ENCODE measurements at regions not wholly inside any gene's neighbourhood (a gene's known extent, or its start where the extent isn't known, plus 50 kb on each side); places are given as distances from the start of the nearest gene placed in this dataset.

GRCh38 chr1:94608142-94608851, 66.7 kb upstream of the F3 start:
- no peak overlapping the region for H3K9ac ChIP-seq (ENCODE audit: low read depth, low read length)
- H3K36me3 ChIP-seq (ENCODE audit: control insufficient read depth, insufficient read depth, low read length): no peaks in the 10 kb centered on the region
- no peaks in the 10 kb centered on the region for H3K27me3 ChIP-seq (ENCODE audit: control insufficient read depth, insufficient read depth, low read length)
- H3K4me3 ChIP-seq (ENCODE audit: low read depth, low read length): no peak overlapping the region
- H3K27ac ChIP-seq (ENCODE audit: low read depth, low read length): no peak overlapping the region
- H3K4me1 ChIP-seq (ENCODE audit: control insufficient read depth, insufficient read depth, low read length): peaks cover 4% of the 10 kb centered on the region; the same call in 1 of the 2 replicates
- no peaks in the 10 kb centered on the region for H3K9me3 ChIP-seq (ENCODE audit: control insufficient read depth, insufficient read depth, low read length)

- peaks cover 4% of the 10 kb centered on the region; the same call in 1 of the 2 replicates for H3K4me1 ChIP-seq (ENCODE audit: control insufficient read depth, insufficient read depth, low read length)
Observed at GRCh38 chr1:94607398-94607797, 65.8 kb upstream of the F3 start.

GRCh38 chr1:94606471-94606870, 64.9 kb upstream of the F3 start:
- no peak overlapping the region for H3K27ac ChIP-seq (ENCODE audit: low read depth, low read length)
- H3K36me3 ChIP-seq (ENCODE audit: control insufficient read depth, insufficient read depth, low read length): no peaks in the 10 kb centered on the region
- no peaks in the 10 kb centered on the region for H3K27me3 ChIP-seq (ENCODE audit: control insufficient read depth, insufficient read depth, low read length)
- H3K4me3 ChIP-seq (ENCODE audit: low read depth, low read length): no peak overlapping the region
- H3K9ac ChIP-seq (ENCODE audit: low read depth, low read length): no peak overlapping the region
- no peaks in the 10 kb centered on the region for H3K9me3 ChIP-seq (ENCODE audit: control insufficient read depth, insufficient read depth, low read length)
- H3K4me1 ChIP-seq (ENCODE audit: control insufficient read depth, insufficient read depth, low read length): peaks cover 4% of the 10 kb centered on the region; the same call in 1 of the 2 replicates

More at GRCh38 chr1:94607398-94607797, 65.8 kb upstream of the F3 start:
- no peak overlapping the region for H3K9ac ChIP-seq (ENCODE audit: low read depth, low read length)
- H3K27ac ChIP-seq (ENCODE audit: low read depth, low read length): no peak overlapping the region
- no peaks in the 10 kb centered on the region for H3K36me3 ChIP-seq (ENCODE audit: control insufficient read depth, insufficient read depth, low read length)
- no peak overlapping the region for H3K4me3 ChIP-seq (ENCODE audit: low read depth, low read length)
- H3K27me3 ChIP-seq (ENCODE audit: control insufficient read depth, insufficient read depth, low read length): no peaks in the 10 kb centered on the region
- H3K9me3 ChIP-seq (ENCODE audit: control insufficient read depth, insufficient read depth, low read length): no peaks in the 10 kb centered on the region

GRCh38 chr1:94603663-94604062, 62.1 kb upstream of the F3 start:
- H3K4me3 ChIP-seq (ENCODE audit: low read depth, low read length): no peak overlapping the region
- no peaks in the 10 kb centered on the region for H3K36me3 ChIP-seq (ENCODE audit: control insufficient read depth, insufficient read depth, low read length)
- H3K9me3 ChIP-seq (ENCODE audit: control insufficient read depth, insufficient read depth, low read length): no peaks in the 10 kb centered on the region
- 0 out of 2 replicates have a peak, but pooled peaks cover 2% of the 10 kb centered on the region for H3K4me1 ChIP-seq (ENCODE audit: control insufficient read depth, insufficient read depth, low read length)
- H3K27me3 ChIP-seq (ENCODE audit: control insufficient read depth, insufficient read depth, low read length): no peaks in the 10 kb centered on the region
- H3K9ac ChIP-seq (ENCODE audit: low read depth, low read length): no peak overlapping the region
- H3K27ac ChIP-seq (ENCODE audit: low read depth, low read length): no peak overlapping the region

- Histone ChIP-seq H3K27me3 (ENCODE audit: control insufficient read depth, insufficient read depth, low read length) (no peaks in the 10 kb centered on the region), H3K4me3 (ENCODE audit: low read depth, low read length) (no peak overlapping the region), H3K9me3 (ENCODE audit: control insufficient read depth, insufficient read depth, low read length) (no peaks in the 10 kb centered on the region), H3K4me1 (ENCODE audit: control insufficient read depth, insufficient read depth, low read length) (0 out of 2 replicates have a peak, but pooled peaks cover 2% of the 10 kb centered on the region), H3K9ac (ENCODE audit: low read depth, low read length) (no peak overlapping the region), H3K36me3 (ENCODE audit: control insufficient read depth, insufficient read depth, low read length) (no peaks in the 10 kb centered on the region), H3K27ac (ENCODE audit: low read depth, low read length) (no peak overlapping the region)
Observed at GRCh38 chr1:94602802-94603625, 61.5 kb upstream of the F3 start.

GRCh38 chr1:94602316-94602715, 60.8 kb upstream of the F3 start:
- no peaks in the 10 kb centered on the region for H3K9me3 ChIP-seq (ENCODE audit: control insufficient read depth, insufficient read depth, low read length)
- no peaks in the 10 kb centered on the region for H3K36me3 ChIP-seq (ENCODE audit: control insufficient read depth, insufficient read depth, low read length)
- no peak overlapping the region for H3K4me3 ChIP-seq (ENCODE audit: low read depth, low read length)
- H3K27ac ChIP-seq (ENCODE audit: low read depth, low read length): no peak overlapping the region
- H3K27me3 ChIP-seq (ENCODE audit: control insufficient read depth, insufficient read depth, low read length): no peaks in the 10 kb centered on the region
- H3K9ac ChIP-seq (ENCODE audit: low read depth, low read length): no peak overlapping the region
- H3K4me1 ChIP-seq (ENCODE audit: control insufficient read depth, insufficient read depth, low read length): 0 out of 2 replicates have a peak, but pooled peaks cover 2% of the 10 kb centered on the region

GRCh38 chr1:94600556-94600955, 59.0 kb upstream of the F3 start:
- H3K27me3 ChIP-seq (ENCODE audit: control insufficient read depth, insufficient read depth, low read length): no peaks in the 10 kb centered on the region
- no peak overlapping the region for H3K9ac ChIP-seq (ENCODE audit: low read depth, low read length)
- H3K4me3 ChIP-seq (ENCODE audit: low read depth, low read length): no peak overlapping the region
- H3K36me3 ChIP-seq (ENCODE audit: control insufficient read depth, insufficient read depth, low read length): no peaks in the 10 kb centered on the region
- no peak overlapping the region for H3K27ac ChIP-seq (ENCODE audit: low read depth, low read length)
- H3K9me3 ChIP-seq (ENCODE audit: control insufficient read depth, insufficient read depth, low read length): no peaks in the 10 kb centered on the region
- H3K4me1 ChIP-seq (ENCODE audit: control insufficient read depth, insufficient read depth, low read length): 0 out of 2 replicates have a peak, but pooled peaks cover 2% of the 10 kb centered on the region

GRCh38 chr1:94599095-94599813, 57.7 kb upstream of the F3 start:
- no peak overlapping the region for H3K9ac ChIP-seq (ENCODE audit: low read depth, low read length)
- H3K27me3 ChIP-seq (ENCODE audit: control insufficient read depth, insufficient read depth, low read length): no peaks in the 10 kb centered on the region
- H3K9me3 ChIP-seq (ENCODE audit: control insufficient read depth, insufficient read depth, low read length): no peaks in the 10 kb centered on the region
- no peak overlapping the region for H3K27ac ChIP-seq (ENCODE audit: low read depth, low read length)
- H3K4me1 ChIP-seq (ENCODE audit: control insufficient read depth, insufficient read depth, low read length): 0 out of 2 replicates have a peak, but pooled peaks cover 2% of the 10 kb centered on the region
- no peak overlapping the region for H3K4me3 ChIP-seq (ENCODE audit: low read depth, low read length)
- no peaks in the 10 kb centered on the region for H3K36me3 ChIP-seq (ENCODE audit: control insufficient read depth, insufficient read depth, low read length)

GRCh38 chr1:94597701-94598100, 56.1 kb upstream of the F3 start:
- no peak overlapping the region for H3K9ac ChIP-seq (ENCODE audit: low read depth, low read length)
- no peaks in the 10 kb centered on the region for H3K9me3 ChIP-seq (ENCODE audit: control insufficient read depth, insufficient read depth, low read length)
- no peak overlapping the region for H3K4me3 ChIP-seq (ENCODE audit: low read depth, low read length)
- no peak overlapping the region for H3K27ac ChIP-seq (ENCODE audit: low read depth, low read length)
- H3K4me1 ChIP-seq (ENCODE audit: control insufficient read depth, insufficient read depth, low read length): 0 out of 2 replicates have a peak, but pooled peaks cover 2% of the 10 kb centered on the region
- H3K27me3 ChIP-seq (ENCODE audit: control insufficient read depth, insufficient read depth, low read length): no peaks in the 10 kb centered on the region
- no peaks in the 10 kb centered on the region for H3K36me3 ChIP-seq (ENCODE audit: control insufficient read depth, insufficient read depth, low read length)

GRCh38 chr1:94596260-94596659, 54.7 kb upstream of the F3 start:
- Histone ChIP-seq H3K4me3 (ENCODE audit: low read depth, low read length) (no peak overlapping the region), H3K27me3 (ENCODE audit: control insufficient read depth, insufficient read depth, low read length) (no peaks in the 10 kb centered on the region), H3K27ac (ENCODE audit: low read depth, low read length) (no peak overlapping the region), H3K9me3 (ENCODE audit: control insufficient read depth, insufficient read depth, low read length) (no peaks in the 10 kb centered on the region), H3K9ac (ENCODE audit: low read depth, low read length) (no peak overlapping the region), H3K36me3 (ENCODE audit: control insufficient read depth, insufficient read depth, low read length) (no peaks in the 10 kb centered on the region), H3K4me1 (ENCODE audit: control insufficient read depth, insufficient read depth, low read length) (0 out of 2 replicates have a peak, but pooled peaks cover 2% of the 10 kb centered on the region)

Data from HUES48 (cell line).